ENCODE measurements at regions not wholly inside any gene's neighbourhood (a gene's known extent, or its start where the extent isn't known, plus 50 kb on each side); places are given as distances from the start of the nearest gene placed in this dataset.
"Not testable (repeated sequence)": the region's sequence is repeated elsewhere in the genome, so short reads cannot be mapped to it uniquely, and the experiment has no call there.

DNA sequence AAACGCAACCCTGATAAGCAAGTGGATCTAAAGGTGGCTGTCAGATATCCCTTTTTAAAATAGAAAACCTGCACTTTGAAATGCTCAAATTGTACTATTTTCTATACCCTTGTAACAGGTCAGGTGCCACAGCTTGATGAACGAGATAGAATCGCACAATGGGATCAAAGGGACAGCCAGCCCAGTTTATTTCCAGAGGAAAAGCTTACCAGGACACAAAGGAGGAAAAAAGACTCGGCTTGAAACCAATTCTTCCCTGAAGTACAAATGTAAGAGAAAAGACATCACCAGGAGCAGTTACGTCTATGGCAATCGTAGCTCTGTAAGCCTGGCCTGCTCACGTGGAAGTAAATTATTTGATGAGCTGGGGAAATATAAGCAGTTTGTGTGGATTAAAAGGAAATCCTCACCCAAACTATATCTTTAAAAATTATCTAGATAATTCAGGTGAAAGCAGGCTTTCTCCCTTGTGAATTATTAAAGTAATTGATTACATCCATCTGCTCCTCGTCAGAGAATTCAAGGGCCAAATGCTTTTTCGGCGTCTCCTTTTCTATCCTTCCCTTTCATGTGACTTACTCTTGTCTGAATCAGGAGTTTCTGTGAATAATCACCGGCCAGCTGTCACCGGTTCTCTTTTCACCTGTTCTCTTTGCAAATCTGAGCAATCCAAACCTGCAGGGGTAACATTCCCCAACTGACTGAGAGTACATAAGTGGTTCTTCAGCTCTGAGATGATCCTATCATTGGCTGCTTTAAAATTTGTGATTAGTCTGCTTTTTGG, 339.2 kb upstream of the ONECUT1 start:
- no peak overlapping the region for H3K27ac ChIP-seq
- TF ChIP-seq ZFX (IDR thresholded peaks at IDR 0.05): no peak
- TF ChIP-seq, protein P1, sequence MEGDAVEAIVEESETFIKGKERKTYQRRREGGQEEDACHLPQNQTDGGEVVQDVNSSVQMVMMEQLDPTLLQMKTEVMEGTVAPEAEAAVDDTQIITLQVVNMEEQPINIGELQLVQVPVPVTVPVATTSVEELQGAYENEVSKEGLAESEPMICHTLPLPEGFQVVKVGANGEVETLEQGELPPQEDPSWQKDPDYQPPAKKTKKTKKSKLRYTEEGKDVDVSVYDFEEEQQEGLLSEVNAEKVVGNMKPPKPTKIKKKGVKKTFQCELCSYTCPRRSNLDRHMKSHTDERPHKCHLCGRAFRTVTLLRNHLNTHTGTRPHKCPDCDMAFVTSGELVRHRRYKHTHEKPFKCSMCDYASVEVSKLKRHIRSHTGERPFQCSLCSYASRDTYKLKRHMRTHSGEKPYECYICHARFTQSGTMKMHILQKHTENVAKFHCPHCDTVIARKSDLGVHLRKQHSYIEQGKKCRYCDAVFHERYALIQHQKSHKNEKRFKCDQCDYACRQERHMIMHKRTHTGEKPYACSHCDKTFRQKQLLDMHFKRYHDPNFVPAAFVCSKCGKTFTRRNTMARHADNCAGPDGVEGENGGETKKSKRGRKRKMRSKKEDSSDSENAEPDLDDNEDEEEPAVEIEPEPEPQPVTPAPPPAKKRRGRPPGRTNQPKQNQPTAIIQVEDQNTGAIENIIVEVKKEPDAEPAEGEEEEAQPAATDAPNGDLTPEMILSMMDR (conservative IDR thresholded peaks at IDR 0.05): no peak

GRCh38 chr15:53128652-53129051, 338.5 kb upstream of the ONECUT1 start:
- H3K27ac ChIP-seq: no peak overlapping the region
- TF ChIP-seq, protein P1 (conservative IDR thresholded peaks at IDR 0.05): no peak
- TF ChIP-seq ZFX (IDR thresholded peaks at IDR 0.05): no peak

- TF ChIP-seq, protein P1 (conservative IDR thresholded peaks at IDR 0.05): no peak
- no peak for TF ChIP-seq ZFX (IDR thresholded peaks at IDR 0.05)
- no peak overlapping the region for H3K27ac ChIP-seq
Observed at GRCh38 chr15:53126144-53126543, 336.0 kb upstream of the ONECUT1 start.

DNA sequence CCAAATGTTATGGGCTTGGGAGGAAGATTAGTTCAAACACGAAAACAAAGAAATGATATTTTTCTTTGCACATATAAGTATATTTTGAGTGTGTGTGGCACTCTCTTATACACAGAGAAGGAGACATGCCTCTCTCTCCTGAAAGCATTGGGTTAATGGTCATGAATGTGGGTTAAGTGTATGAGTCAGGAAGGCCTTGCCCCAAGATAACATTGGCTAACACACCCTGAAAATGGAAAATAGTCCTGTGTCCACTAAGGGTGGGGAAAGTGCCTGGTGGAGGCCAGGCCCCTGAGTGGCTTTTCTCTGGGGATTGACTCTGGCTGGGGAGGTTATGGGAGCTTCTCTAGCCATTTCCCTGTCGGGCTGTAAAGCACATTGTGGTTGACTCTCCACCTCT, 332.7 kb upstream of the ONECUT1 start:
- no peak overlapping the region for H3K27ac ChIP-seq
- TF ChIP-seq, protein P1 (conservative IDR thresholded peaks at IDR 0.05): no peak
- TF ChIP-seq ZFX (IDR thresholded peaks at IDR 0.05): no peak

DNA sequence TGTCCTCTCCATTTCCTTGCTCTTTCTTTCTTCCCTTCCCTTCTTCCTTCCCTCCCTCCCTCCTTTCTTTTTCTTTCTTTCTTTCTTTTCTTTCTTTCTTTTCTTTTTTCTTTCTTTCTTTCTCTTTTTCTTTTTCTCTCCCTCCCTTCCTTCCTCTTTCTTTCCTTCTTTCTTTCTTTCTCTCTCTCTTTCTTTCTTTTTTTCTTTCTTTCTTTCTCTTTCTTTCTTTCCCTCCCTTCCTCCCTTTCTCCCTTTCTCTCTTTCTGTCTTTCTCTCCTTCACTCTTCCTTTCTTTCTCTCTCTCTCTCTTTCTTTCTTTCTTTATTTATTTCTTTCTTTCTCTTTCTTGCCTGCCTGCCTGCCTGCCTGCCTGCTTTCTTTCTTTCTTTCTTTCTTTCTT, 326.8 kb upstream of the ONECUT1 start:
- not testable (repeated sequence) for H3K27ac ChIP-seq

DNA sequence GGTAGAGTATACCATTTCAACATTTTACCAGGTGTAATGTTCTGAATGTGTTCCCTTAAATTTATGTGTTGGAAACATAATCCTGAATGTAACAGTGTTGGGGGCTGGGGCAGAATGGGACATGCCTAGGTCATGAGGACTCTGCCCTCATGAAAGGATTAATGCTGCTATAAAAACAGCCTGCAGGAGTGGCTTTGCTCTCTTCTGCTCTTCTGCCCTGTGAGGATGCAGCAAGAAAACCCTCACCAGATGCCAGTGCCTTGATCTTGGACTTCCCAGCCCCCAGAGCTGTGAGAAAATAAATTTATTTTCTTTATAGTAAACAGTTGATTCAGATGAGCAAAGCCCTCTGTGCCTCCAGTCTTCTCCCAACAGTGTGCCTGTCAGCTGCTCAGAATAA, 326.0 kb upstream of the ONECUT1 start:
- TF ChIP-seq ZFX (IDR thresholded peaks at IDR 0.05): no peak
- H3K27ac ChIP-seq: no peak overlapping the region

- TF ChIP-seq, protein P1 (conservative IDR thresholded peaks at IDR 0.05): no peak
- no peak for TF ChIP-seq ZFX (IDR thresholded peaks at IDR 0.05)
Observed at GRCh38 chr15:53115563-53115962, 325.4 kb upstream of the ONECUT1 start.

GRCh38 chr15:53114960-53115359, 324.8 kb upstream of the ONECUT1 start:
- TF ChIP-seq, protein P1 (conservative IDR thresholded peaks at IDR 0.05): no peak
- H3K27ac ChIP-seq: no peak overlapping the region

More at GRCh38 chr15:53115563-53115962, 325.4 kb upstream of the ONECUT1 start:
- H3K27ac ChIP-seq: no peak overlapping the region

Data from C4-2B (cell line).